GM12878 (cell line): ENCODE measurements at regions not wholly inside any gene's neighbourhood (a gene's known extent, or its start where the extent isn't known, plus 50 kb on each side); places are given as distances from the start of the nearest gene placed in this dataset.

ENCODE experiments used
- ATAC-seq: fragments of 200-7000 bp; cut with Tn5 transposase; 3 replicates; pipeline ENCODE4 v1.9.1; 2020; ENCODE audit warnings: mild to moderate bottlenecking, moderate library complexity
- BruUV-seq: library from RNA; stranded (reverse); fragments of 400-500 nt; replicated peaks from 2 replicates; lab custom pipeline; 2021; lab: Mats Ljungman, UMichigan
- CTCF ChIA-PET: fragments of 300-600 bp; sonication (Branson Sonifier 250); formaldehyde crosslinking; extraction: SDS; loops from one replicate; lab custom pipeline; 2021; ENCODE audit warnings: inconsistent platforms; lab: Yijun Ruan, JAX
- POLR2A ChIA-PET: fragments of 350-600 bp; formaldehyde crosslinking; extraction: SDS; loops from one replicate; lab custom pipeline; 2021; ENCODE audit warnings: inconsistent platforms; lab: Charles Lee
- RAD21 ChIA-PET: fragments of 300-600 bp; sonication (Branson Sonifier 250); formaldehyde crosslinking; loops from one replicate; lab custom pipeline; 2023; ENCODE audit warnings: antibody characterized with exemption; ENCODE audit not compliant: unreplicated experiment; lab: Charles Lee
- SMC1A ChIA-PET: fragments of 300-600 bp; sonication (Branson Sonifier 250); formaldehyde crosslinking; loops from one replicate; lab custom pipeline; 2023; ENCODE audit not compliant: unreplicated experiment, uncharacterized antibody; lab: Charles Lee
- DNase-seq: peaks from one replicate; pipeline ENCODE4 v3.0.0-alpha.2; 2011; ENCODE audit warnings: low read depth, low spot score
- FAIRE-seq: peaks from 3 replicates; lab custom pipeline; 2011; peaks lifted over from hg19 to GRCh38; lab: Jason Lieb, UNC
- H2AFZ ChIP-seq: 2 replicates; pipeline ENCODE4 v1.6.0; 2011; ENCODE audit warnings: low read depth, low read length, control low read depth; ENCODE audit not compliant: control insufficient read depth
- H3K27ac ChIP-seq: 2 replicates; pipeline ENCODE4 v1.5.1; 2011; ENCODE audit warnings: control low read depth; ENCODE audit not compliant: control insufficient read depth, insufficient read depth
- H3K27me3 ChIP-seq, 2 experiments: replicated peaks in 1 of 2; 2 replicates each; pipeline versions ENCODE4 v1.6.0 to v1.6.1; 2011; ENCODE audit warnings: low read length in 1 of 2; ENCODE audit not compliant: control insufficient read depth in 2 of 2, insufficient read depth in 2 of 2
- H3K36me3 ChIP-seq, 2 experiments: 2 replicates each; pipeline ENCODE4 v1.5.1; 2011; ENCODE audit warnings: low read length in 1 of 2; ENCODE audit not compliant: control insufficient read depth in 2 of 2, insufficient read depth in 2 of 2
- H3K4me1 ChIP-seq: 2 replicates; pipeline ENCODE4 v1.6.1; 2011; ENCODE audit warnings: mild to moderate bottlenecking, low read length, moderate library complexity, mixed read lengths; ENCODE audit not compliant: control insufficient read depth, insufficient read depth
- H3K4me2 ChIP-seq: 2 replicates; pipeline ENCODE4 v1.6.0; 2011; ENCODE audit warnings: control low read depth; ENCODE audit not compliant: control insufficient read depth, insufficient read depth
- H3K4me3 ChIP-seq: fragments of 200-600 bp; sonication (generic); 2 replicates; pipeline ENCODE4 v1.5.1; 2016
- H3K79me2 ChIP-seq: 2 replicates; pipeline ENCODE4 v1.6.0; 2011; ENCODE audit warnings: low read length; ENCODE audit not compliant: control insufficient read depth, insufficient read depth
- H3K9ac ChIP-seq: 2 replicates; pipeline ENCODE4 v1.8.0; 2011; ENCODE audit warnings: low read length, control low read depth, mixed read lengths; ENCODE audit not compliant: control insufficient read depth, insufficient read depth
- H3K9me3 ChIP-seq: replicated peaks from 3 replicates; pipeline ENCODE4 v1.5.1; 2011; ENCODE audit warnings: mild to moderate bottlenecking, low read length; ENCODE audit not compliant: control insufficient read depth, insufficient read depth
- H4K20me1 ChIP-seq: 2 replicates; pipeline ENCODE4 v1.6.0; 2011; ENCODE audit not compliant: control insufficient read depth, insufficient read depth
- ASH2L ChIP-seq: fragments of 300-600, 200-600 bp; sonication (generic); IDR thresholded peaks from 2 replicates; pipeline ENCODE4 v1.6.1; 2017; ENCODE audit warnings: low read depth, mild to moderate bottlenecking, borderline replicate concordance
- E2F8 ChIP-seq: fragments of 450-650 bp; IDR thresholded peaks from 2 replicates; pipeline ENCODE4 v1.6.1; 2018; ENCODE audit warnings: mild to moderate bottlenecking, low read depth, moderate library complexity; ENCODE audit not compliant: partially characterized antibody
- FOXM1 ChIP-seq: IDR thresholded peaks from 2 replicates; pipeline ENCODE4 v1.6.1; 2012; ENCODE audit warnings: low read depth, mild to moderate bottlenecking, inconsistent platforms, low read length, moderate library complexity
- GABPA ChIP-seq: IDR thresholded peaks from 2 replicates; pipeline ENCODE4 v1.6.1; 2014; ENCODE audit warnings: antibody characterized with exemption, low read depth, mild to moderate bottlenecking, inconsistent platforms
- MTA3 ChIP-seq: IDR thresholded peaks from 2 replicates; pipeline ENCODE4 v1.6.1; 2012; ENCODE audit warnings: low read length, inconsistent platforms, borderline replicate concordance
- NFYA ChIP-seq: IDR thresholded peaks from 2 replicates; pipeline ENCODE4 v1.6.1; 2011; ENCODE audit warnings: low read depth, mild to moderate bottlenecking, low read length, improper control_type of control experiment, borderline replicate concordance
- NR2C2 ChIP-seq: IDR thresholded peaks from 2 replicates; pipeline ENCODE4 v1.6.1; 2011; ENCODE audit warnings: borderline replicate concordance, low read depth; ENCODE audit not compliant: control insufficient read depth, insufficient read length
- POLR2AphosphoS2 ChIP-seq: IDR thresholded peaks from 2 replicates; pipeline ENCODE4 v1.6.1; 2011; ENCODE audit warnings: low read depth, mild to moderate bottlenecking, low read length, improper control_type of control experiment, moderate library complexity
- SUPT20H ChIP-seq: IDR thresholded peaks from 2 replicates; pipeline ENCODE4 v1.6.1; 2011; ENCODE audit warnings: low read depth, mild to moderate bottlenecking, low read length, moderate library complexity, borderline replicate concordance; ENCODE audit not compliant: control insufficient read depth
- ZNF274 ChIP-seq: IDR thresholded peaks from one replicate; pipeline ENCODE4 v1.8.0; 2011; ENCODE audit not compliant: insufficient read length, insufficient read depth
- ZZZ3 ChIP-seq: IDR thresholded peaks from 2 replicates; pipeline ENCODE4 v1.6.1; 2011; ENCODE audit warnings: low read depth; ENCODE audit not compliant: control insufficient read depth, insufficient read length
- WGBS: methylation state at CpG from one replicate; pipeline ENCODE4 v1.1.6; 2016; ENCODE audit warnings: low lambda C conversion rate; ENCODE audit not compliant: insufficient replicate concordance, insufficient coverage; ENCODE audit errors: missing lambda C conversion rate; 5-methylcytosine and 5-hydroxymethylcytosine counted together
- in situ Hi-C: fragments of 300-500 bp; cut with MboI; formaldehyde crosslinking; loops from 9 replicates; pipeline ENCODE4 v1.14.3; 2018; ENCODE audit warnings: mixed read lengths
- intact Hi-C: fragments of 100-400 bp; cut with micrococcal nuclease; formaldehyde crosslinking; loops from one replicate; pipeline ENCODE4 v1.14.2; 2022; ENCODE audit not compliant: unreplicated experiment

- TF ChIP-seq SUPT20H (no peak), E2F8 (no peak), FOXM1 (no peak), POLR2AphosphoS2 (no peak)
Observed at GRCh38 chr6:4603291-4603690, 172.9 kb upstream of the CDYL start (continued).

GRCh38 chr6:4599924-4600323, 176.3 kb upstream of the CDYL start:
- ChIA-PET CTCF (no interaction called here), POLR2A (no interaction called here), RAD21 (no interaction called here), SMC1A (no interaction called here)
- no peak for FAIRE-seq
- no TSS peak for BruUV-seq
- Histone ChIP-seq H4K20me1 (no peaks in the 10 kb centered on the region), H3K36me3 (no peaks in the 10 kb centered on the region), H3K9me3 (no peaks in the 10 kb centered on the region; the same call in 2 of the 3 replicates), H3K27ac (no peak overlapping the region), H3K79me2 (no peaks in the 10 kb centered on the region), H3K4me1 (no peaks in the 10 kb centered on the region), H3K4me3 (no peak overlapping the region), H3K4me2 (no peak overlapping the region), H2AFZ (no peak overlapping the region), H3K9ac (no peak overlapping the region), H3K27me3 (no peaks in the 10 kb centered on the region)
- WGBS = 36% methylated on average over 2 of the region's 2 CpGs
- no peak for TF ChIP-seq GABPA
- no peak for TF ChIP-seq MTA3
- TF ChIP-seq ASH2L = no peak
- no peak for TF ChIP-seq NFYA
- TF ChIP-seq ZZZ3 = no peak
- no peak for TF ChIP-seq ZNF274
- TF ChIP-seq NR2C2 = no peak
- ATAC-seq = no peak
- DNase-seq = no peak
- in situ Hi-C loops (no loop called here), intact Hi-C loops (no loop called here)
